ENCODE measurements at regions not wholly inside any gene's neighbourhood (a gene's known extent, or its start where the extent isn't known, plus 50 kb on each side); places are given as distances from the start of the nearest gene placed in this dataset.
"Not testable (repeated sequence)": the region's sequence is repeated elsewhere in the genome, so short reads cannot be mapped to it uniquely, and the experiment has no call there.

DNA sequence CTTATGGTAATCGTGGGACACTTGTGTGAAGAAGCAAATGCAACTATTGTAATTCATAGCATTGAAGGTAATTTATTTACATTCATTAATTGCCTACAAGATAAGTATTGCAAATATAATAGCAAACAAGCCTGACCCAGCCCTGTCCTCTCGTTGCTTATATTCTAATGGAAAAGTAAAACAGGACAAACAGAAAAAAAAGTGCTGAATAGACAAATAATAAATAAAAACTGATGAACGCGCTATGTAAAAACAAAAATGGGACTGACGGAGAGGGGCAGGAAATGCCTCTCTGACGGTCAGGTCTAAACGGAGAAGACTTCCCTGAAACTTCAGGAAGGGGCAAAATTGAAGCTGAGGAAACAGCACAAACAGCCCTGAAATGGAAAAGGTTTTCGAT lies 284.9 kb upstream of the FRG1 start:
- TF ChIP-seq ZFX (IDR thresholded peaks at IDR 0.05); ZNF274 (IDR thresholded peaks at IDR 0.05; ENCODE audit: low read depth, low read length); SRF (IDR thresholded peaks at IDR 0.05; ENCODE audit: low read depth); EZH2phosphoT487 (IDR thresholded peaks at IDR 0.05; ENCODE audit: borderline replicate concordance); POLR2A (IDR thresholded peaks at IDR 0.05; ENCODE audit: borderline replicate concordance, extremely low read depth, insufficient read depth, insufficient read length); JUND (IDR thresholded peaks at IDR 0.05): not testable (repeated sequence)
- TF ChIP-seq, protein P1, sequence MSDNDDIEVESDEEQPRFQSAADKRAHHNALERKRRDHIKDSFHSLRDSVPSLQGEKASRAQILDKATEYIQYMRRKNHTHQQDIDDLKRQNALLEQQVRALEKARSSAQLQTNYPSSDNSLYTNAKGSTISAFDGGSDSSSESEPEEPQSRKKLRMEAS (IDR thresholded peaks at IDR 0.05) = not testable (repeated sequence)
- TF ChIP-seq, protein P2, sequence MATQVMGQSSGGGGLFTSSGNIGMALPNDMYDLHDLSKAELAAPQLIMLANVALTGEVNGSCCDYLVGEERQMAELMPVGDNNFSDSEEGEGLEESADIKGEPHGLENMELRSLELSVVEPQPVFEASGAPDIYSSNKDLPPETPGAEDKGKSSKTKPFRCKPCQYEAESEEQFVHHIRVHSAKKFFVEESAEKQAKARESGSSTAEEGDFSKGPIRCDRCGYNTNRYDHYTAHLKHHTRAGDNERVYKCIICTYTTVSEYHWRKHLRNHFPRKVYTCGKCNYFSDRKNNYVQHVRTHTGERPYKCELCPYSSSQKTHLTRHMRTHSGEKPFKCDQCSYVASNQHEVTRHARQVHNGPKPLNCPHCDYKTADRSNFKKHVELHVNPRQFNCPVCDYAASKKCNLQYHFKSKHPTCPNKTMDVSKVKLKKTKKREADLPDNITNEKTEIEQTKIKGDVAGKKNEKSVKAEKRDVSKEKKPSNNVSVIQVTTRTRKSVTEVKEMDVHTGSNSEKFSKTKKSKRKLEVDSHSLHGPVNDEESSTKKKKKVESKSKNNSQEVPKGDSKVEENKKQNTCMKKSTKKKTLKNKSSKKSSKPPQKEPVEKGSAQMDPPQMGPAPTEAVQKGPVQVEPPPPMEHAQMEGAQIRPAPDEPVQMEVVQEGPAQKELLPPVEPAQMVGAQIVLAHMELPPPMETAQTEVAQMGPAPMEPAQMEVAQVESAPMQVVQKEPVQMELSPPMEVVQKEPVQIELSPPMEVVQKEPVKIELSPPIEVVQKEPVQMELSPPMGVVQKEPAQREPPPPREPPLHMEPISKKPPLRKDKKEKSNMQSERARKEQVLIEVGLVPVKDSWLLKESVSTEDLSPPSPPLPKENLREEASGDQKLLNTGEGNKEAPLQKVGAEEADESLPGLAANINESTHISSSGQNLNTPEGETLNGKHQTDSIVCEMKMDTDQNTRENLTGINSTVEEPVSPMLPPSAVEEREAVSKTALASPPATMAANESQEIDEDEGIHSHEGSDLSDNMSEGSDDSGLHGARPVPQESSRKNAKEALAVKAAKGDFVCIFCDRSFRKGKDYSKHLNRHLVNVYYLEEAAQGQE (IDR thresholded peaks at IDR 0.05; ENCODE audit: low read depth) = not testable (repeated sequence)
- TF ChIP-seq, protein P3, sequence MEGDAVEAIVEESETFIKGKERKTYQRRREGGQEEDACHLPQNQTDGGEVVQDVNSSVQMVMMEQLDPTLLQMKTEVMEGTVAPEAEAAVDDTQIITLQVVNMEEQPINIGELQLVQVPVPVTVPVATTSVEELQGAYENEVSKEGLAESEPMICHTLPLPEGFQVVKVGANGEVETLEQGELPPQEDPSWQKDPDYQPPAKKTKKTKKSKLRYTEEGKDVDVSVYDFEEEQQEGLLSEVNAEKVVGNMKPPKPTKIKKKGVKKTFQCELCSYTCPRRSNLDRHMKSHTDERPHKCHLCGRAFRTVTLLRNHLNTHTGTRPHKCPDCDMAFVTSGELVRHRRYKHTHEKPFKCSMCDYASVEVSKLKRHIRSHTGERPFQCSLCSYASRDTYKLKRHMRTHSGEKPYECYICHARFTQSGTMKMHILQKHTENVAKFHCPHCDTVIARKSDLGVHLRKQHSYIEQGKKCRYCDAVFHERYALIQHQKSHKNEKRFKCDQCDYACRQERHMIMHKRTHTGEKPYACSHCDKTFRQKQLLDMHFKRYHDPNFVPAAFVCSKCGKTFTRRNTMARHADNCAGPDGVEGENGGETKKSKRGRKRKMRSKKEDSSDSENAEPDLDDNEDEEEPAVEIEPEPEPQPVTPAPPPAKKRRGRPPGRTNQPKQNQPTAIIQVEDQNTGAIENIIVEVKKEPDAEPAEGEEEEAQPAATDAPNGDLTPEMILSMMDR (IDR thresholded peaks at IDR 0.05 in 2 of 3, conservative IDR thresholded peaks at IDR 0.05 in 1 of 3; ENCODE audit: borderline replicate concordance in 1 of 3, insufficient read depth in 1 of 3, low read depth in 2 of 3, low read length in 2 of 3) = not testable (repeated sequence)
- TF ChIP-seq, protein P4, sequence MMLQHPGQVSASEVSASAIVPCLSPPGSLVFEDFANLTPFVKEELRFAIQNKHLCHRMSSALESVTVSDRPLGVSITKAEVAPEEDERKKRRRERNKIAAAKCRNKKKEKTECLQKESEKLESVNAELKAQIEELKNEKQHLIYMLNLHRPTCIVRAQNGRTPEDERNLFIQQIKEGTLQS (IDR thresholded peaks at IDR 0.05) = not testable (repeated sequence)
